Activated B cell treated with CpG ODN at 0.5 μM for 24 hours (primary cell): ENCODE measurements at regions not wholly inside any gene's neighbourhood (a gene's known extent, or its start where the extent isn't known, plus 50 kb on each side); places are given as distances from the start of the nearest gene placed in this dataset.

ENCODE experiments used
- ATAC-seq: fragments of 200-7000 bp; cut with Tn5 transposase; one replicate; pipeline ENCODE4 v1.10.0; 2021; ENCODE audit warnings: low read depth, mild to moderate bottlenecking, moderate library complexity
- CTCF ChIA-PET: fragments of 350-600 bp; sonication (Branson Sonifier 250); formaldehyde crosslinking; loops from one replicate; lab custom pipeline; 2021; ENCODE audit warnings: antibody characterized with exemption; lab: Charles Lee
- POLR2A ChIA-PET: fragments of 350-600 bp; sonication (Branson Sonifier 250); formaldehyde crosslinking; loops from one replicate; lab custom pipeline; 2021; ENCODE audit warnings: antibody characterized with exemption; lab: Charles Lee
- DNase-seq: peaks from one replicate; pipeline ENCODE4 v3.0.0; 2022
- H3K27ac Mint-ChIP-seq: one replicate; pipeline ENCODE4 v1.8.0; 2020; ENCODE audit warnings: mixed read lengths
- H3K27me3 Mint-ChIP-seq: one replicate; pipeline ENCODE4 v1.8.0; 2021; ENCODE audit warnings: mixed read lengths
- H3K36me3 Mint-ChIP-seq: one replicate; pipeline ENCODE4 v1.8.0; 2021; ENCODE audit warnings: low read depth, mixed read lengths
- H3K4me1 Mint-ChIP-seq: one replicate; pipeline ENCODE4 v1.8.0; 2021; ENCODE audit warnings: mixed read lengths
- H3K4me3 Mint-ChIP-seq: one replicate; pipeline ENCODE4 v1.8.0; 2020; ENCODE audit warnings: mild to moderate bottlenecking, mixed read lengths
- H3K9me3 Mint-ChIP-seq: one replicate; pipeline ENCODE4 v1.8.0; 2020; ENCODE audit warnings: mixed read lengths
- CTCF ChIP-seq: fragments of 200-600 bp; IDR thresholded peaks from one replicate; pipeline ENCODE4 v1.8.0; 2022; ENCODE audit warnings: antibody characterized with exemption, mild to moderate bottlenecking
- intact Hi-C: fragments of 100-400 bp; cut with micrococcal nuclease; formaldehyde crosslinking; loops from one replicate; pipeline ENCODE4 v1.15.1; 2024

- no peak for TF ChIP-seq CTCF
- Mint-ChIP-seq H3K27ac (no peak overlapping the region), H3K27me3 (peaks cover 11% of the 10 kb centered on the region), H3K4me1 (no peaks in the 10 kb centered on the region), H3K4me3 (no peak overlapping the region), H3K9me3 (no peaks in the 10 kb centered on the region), H3K36me3 (no peaks in the 10 kb centered on the region)
- ATAC-seq: no peak
- ChIA-PET CTCF (interaction anchor here (1.0 to 2.3 kb wide), 2 partner anchors 935 to 936 kb away, joined by 3 to 9 read pairs; no protein-coding TSS in a partner anchor), POLR2A (no interaction called here)
- intact Hi-C loops: no loop called here
- no peak for DNase-seq
Measured at GRCh38 chr10:78260141-78260540, 226.5 kb downstream of the RPS24 start.

- CTCF ChIA-PET: interaction anchor here (1.0 to 2.3 kb wide), 2 partner anchors 934 to 935 kb away, joined by 3 to 9 read pairs; no protein-coding TSS in a partner anchor
- intact Hi-C loops: no loop called here
- POLR2A ChIA-PET: no interaction called here
- H3K4me3 Mint-ChIP-seq: no peak overlapping the region
- no peaks in the 10 kb centered on the region for H3K36me3 Mint-ChIP-seq
- no peaks in the 10 kb centered on the region for H3K9me3 Mint-ChIP-seq
- no peak for ATAC-seq
- peaks cover 11% of the 10 kb centered on the region for H3K27me3 Mint-ChIP-seq
- no peak overlapping the region for H3K27ac Mint-ChIP-seq
- no peak for DNase-seq
- TF ChIP-seq CTCF: no peak
- no peaks in the 10 kb centered on the region for H3K4me1 Mint-ChIP-seq
Measured at GRCh38 chr10:78260680-78261079, 227.0 kb downstream of the RPS24 start.

- ATAC-seq: no peak
- no peak overlapping the region for H3K27ac Mint-ChIP-seq
- H3K36me3 Mint-ChIP-seq: no peaks in the 10 kb centered on the region
- DNase-seq: no peak
- CTCF ChIA-PET: no interaction called here
- no peaks in the 10 kb centered on the region for H3K4me1 Mint-ChIP-seq
- POLR2A ChIA-PET: no interaction called here
- H3K9me3 Mint-ChIP-seq: no peaks in the 10 kb centered on the region
- intact Hi-C loops: no loop called here
- H3K4me3 Mint-ChIP-seq: no peak overlapping the region
- H3K27me3 Mint-ChIP-seq: peaks cover 11% of the 10 kb centered on the region
- TF ChIP-seq CTCF: no peak
Measured at GRCh38 chr10:78261291-78261690, 227.6 kb downstream of the RPS24 start.

GRCh38 chr10:78262860-78263259 is 229.2 kb downstream of the RPS24 start:
- H3K4me1 Mint-ChIP-seq: no peaks in the 10 kb centered on the region
- ChIA-PET CTCF (no interaction called here), POLR2A (no interaction called here)
- H3K9me3 Mint-ChIP-seq: no peaks in the 10 kb centered on the region
- ATAC-seq (no peak), DNase-seq (no peak)
- no peak overlapping the region for H3K4me3 Mint-ChIP-seq
- TF ChIP-seq CTCF: no peak
- H3K36me3 Mint-ChIP-seq: no peaks in the 10 kb centered on the region
- peaks cover 11% of the 10 kb centered on the region for H3K27me3 Mint-ChIP-seq
- intact Hi-C loops: no loop called here
- no peak overlapping the region for H3K27ac Mint-ChIP-seq

- POLR2A ChIA-PET: no interaction called here
- H3K4me3 Mint-ChIP-seq: no peak overlapping the region
Measured at GRCh38 chr10:78263521-78263988, 229.9 kb downstream of the RPS24 start.

More at GRCh38 chr10:78263521-78263988, 229.9 kb downstream of the RPS24 start:
- no peak for TF ChIP-seq CTCF
- Mint-ChIP-seq H3K36me3 (no peaks in the 10 kb centered on the region), H3K9me3 (no peaks in the 10 kb centered on the region), H3K27me3 (peaks cover 11% of the 10 kb centered on the region), H3K27ac (no peak overlapping the region), H3K4me1 (no peaks in the 10 kb centered on the region)
- ATAC-seq (no peak), DNase-seq (no peak)
- CTCF ChIA-PET: no interaction called here
- intact Hi-C loops: no loop called here
